ENCODE measurements at regions not wholly inside any gene's neighbourhood (a gene's known extent, or its start where the extent isn't known, plus 50 kb on each side); places are given as distances from the start of the nearest gene placed in this dataset.

DNA sequence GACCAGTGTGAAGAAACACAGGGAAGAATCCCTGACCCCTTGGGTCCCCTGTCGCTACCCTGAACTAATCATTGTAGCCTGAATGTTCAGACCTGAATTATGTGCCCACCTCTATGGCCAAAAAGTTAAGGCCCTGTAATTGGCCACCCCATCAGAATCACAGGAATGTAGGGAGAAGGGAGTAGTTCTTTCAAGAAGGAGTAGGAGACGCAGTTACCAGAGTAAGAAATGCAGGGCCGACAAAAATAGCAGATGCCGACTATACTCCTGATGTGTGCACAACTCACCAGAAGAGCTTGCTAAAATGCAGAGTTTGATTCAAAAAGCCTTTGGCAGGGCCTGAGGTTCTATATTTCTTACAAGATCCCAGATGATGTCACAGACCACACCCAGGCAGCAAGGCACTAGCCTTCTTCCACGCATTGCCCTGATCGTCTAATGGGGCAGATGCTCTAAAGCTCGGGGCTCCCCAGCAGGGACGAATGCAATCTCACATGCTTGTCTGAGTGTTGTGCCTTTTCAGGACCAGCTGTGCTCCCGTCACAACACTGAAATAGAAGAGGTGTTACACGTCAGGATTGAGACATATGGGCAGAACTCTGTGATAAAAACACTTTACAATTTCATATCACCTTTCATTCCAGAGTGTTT is 161.0 kb upstream of the FAM241A start:
- Mint-ChIP-seq H3K4me1 (no peaks in the 10 kb centered on the region), H3K36me3 (no peaks in the 10 kb centered on the region), H3K27me3 (ENCODE audit: low read depth in 3 of 3) (peaks cover 0 to 2% (median 2%) of the 10 kb centered on the region in 3 donors), H3K9me3 (peaks cover 0 to 4% (median under 1%) of the 10 kb centered on the region in 6 donors), H3K27ac (no peak overlapping the region), H3K4me3 (no peak overlapping the region)
- DNase-seq = no peak

DNA sequence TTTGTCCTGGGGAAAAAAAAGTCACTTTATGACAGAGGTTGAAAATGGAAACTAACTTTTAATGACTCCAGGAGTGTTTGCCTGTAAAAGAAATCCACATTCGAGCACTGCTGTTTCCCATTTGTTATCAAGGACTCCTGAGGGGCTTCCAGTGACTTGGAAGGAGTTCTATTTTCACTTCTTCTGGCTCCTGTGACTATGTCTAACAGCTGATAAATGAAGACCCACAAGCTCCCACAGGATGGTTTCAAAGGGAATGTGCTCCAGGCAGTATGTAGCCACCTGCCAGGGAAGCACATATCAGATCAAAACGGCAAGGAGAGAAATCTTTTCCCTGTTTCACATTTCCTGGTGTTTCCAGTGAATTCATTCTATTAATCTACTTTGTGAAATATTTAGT is 159.8 kb upstream of the FAM241A start:
- DNase-seq = no peak
- no peaks in the 10 kb centered on the region for H3K4me1 Mint-ChIP-seq
- no peak overlapping the region for H3K4me3 Mint-ChIP-seq
- H3K9me3 Mint-ChIP-seq = peaks cover 0 to 4% (median under 1%) of the 10 kb centered on the region in 6 donors
- peaks cover 0 to 2% (median 2%) of the 10 kb centered on the region in 3 donors for H3K27me3 Mint-ChIP-seq (ENCODE audit: low read depth in 3 of 3)
- no peak overlapping the region for H3K27ac Mint-ChIP-seq
- no peaks in the 10 kb centered on the region for H3K36me3 Mint-ChIP-seq

DNA sequence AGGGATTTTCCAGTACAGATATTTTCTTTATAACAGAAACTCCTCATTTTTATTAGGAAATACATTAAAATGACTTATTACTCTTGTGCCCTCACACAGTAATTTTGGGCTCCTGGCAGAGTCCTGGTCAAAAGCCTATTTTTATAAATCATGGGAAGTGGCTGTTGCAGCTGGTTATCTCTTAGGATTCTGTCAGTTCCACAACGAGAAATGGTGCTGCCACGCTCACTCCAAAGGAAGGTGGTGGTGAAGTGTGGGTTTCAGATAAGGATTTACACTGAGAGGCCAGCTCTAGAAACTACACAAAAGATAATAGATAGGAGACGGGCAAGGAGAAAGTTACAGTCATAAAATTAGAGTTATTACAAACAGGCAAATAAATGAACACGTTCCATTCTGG is 159.2 kb upstream of the FAM241A start:
- H3K36me3 Mint-ChIP-seq = no peaks in the 10 kb centered on the region
- H3K9me3 Mint-ChIP-seq = peaks cover 0 to 4% (median under 1%) of the 10 kb centered on the region in 6 donors
- H3K4me3 Mint-ChIP-seq = no peak overlapping the region
- DNase-seq = no peak
- H3K4me1 Mint-ChIP-seq = no peaks in the 10 kb centered on the region
- H3K27me3 Mint-ChIP-seq (ENCODE audit: low read depth in 3 of 3) = peaks cover 0 to 2% (median 2%) of the 10 kb centered on the region in 3 donors
- H3K27ac Mint-ChIP-seq = no peak overlapping the region

DNA sequence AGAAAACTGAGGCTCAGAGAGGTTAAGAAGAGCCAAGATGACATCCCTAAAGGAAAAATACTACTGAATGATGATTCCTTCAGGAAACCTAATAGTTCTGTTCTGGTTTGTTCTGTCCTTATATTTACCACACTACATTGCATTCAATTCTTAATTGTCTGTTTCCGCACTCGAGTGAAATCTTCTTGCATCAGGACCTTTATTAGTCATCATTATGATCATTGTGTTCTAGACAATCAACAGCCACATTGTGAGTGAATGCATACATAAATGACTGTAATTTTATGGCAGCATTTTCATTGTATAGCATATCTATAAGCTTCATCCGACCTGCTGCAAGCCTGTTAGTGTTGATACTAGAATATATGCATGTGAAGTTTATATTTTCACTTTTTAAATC is 156.7 kb upstream of the FAM241A start:
- H3K4me3 Mint-ChIP-seq = no peak overlapping the region
- no peak overlapping the region for H3K27ac Mint-ChIP-seq
- H3K9me3 Mint-ChIP-seq = peaks cover 0 to 5% (median 0%) of the 10 kb centered on the region in 6 donors
- peaks cover 0 to 4% (median 2%) of the 10 kb centered on the region in 3 donors for H3K27me3 Mint-ChIP-seq (ENCODE audit: low read depth in 3 of 3)
- H3K4me1 Mint-ChIP-seq = no peaks in the 10 kb centered on the region
- no peaks in the 10 kb centered on the region for H3K36me3 Mint-ChIP-seq
- DNase-seq = no peak

DNA sequence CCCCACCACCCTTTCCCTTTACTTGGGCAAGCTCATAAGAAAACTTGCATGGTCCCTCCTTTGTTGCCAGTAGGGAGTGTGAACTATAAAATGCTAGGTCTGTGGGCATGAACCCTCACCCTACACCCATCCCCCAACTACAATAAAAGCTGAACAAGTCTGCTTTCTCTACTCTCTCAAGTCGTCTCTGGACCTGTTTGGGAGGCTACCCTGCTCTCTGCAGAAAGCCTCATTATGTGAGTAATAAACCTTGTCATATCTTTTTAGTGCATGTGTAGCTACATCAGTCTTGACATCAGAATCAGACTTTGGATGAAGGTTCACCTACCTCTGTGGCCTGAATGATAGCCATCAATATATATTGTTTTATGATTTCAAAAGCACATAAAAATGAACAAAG is 155.4 kb upstream of the FAM241A start:
- no peaks in the 10 kb centered on the region for H3K36me3 Mint-ChIP-seq
- peaks cover 0 to 5% (median 0%) of the 10 kb centered on the region in 6 donors for H3K9me3 Mint-ChIP-seq
- no peaks in the 10 kb centered on the region for H3K4me1 Mint-ChIP-seq
- DNase-seq = no peak
- H3K4me3 Mint-ChIP-seq = no peak overlapping the region
- peaks cover 0 to 2% (median 2%) of the 10 kb centered on the region in 3 donors for H3K27me3 Mint-ChIP-seq (ENCODE audit: low read depth in 3 of 3)
- H3K27ac Mint-ChIP-seq = no peak overlapping the region

DNA sequence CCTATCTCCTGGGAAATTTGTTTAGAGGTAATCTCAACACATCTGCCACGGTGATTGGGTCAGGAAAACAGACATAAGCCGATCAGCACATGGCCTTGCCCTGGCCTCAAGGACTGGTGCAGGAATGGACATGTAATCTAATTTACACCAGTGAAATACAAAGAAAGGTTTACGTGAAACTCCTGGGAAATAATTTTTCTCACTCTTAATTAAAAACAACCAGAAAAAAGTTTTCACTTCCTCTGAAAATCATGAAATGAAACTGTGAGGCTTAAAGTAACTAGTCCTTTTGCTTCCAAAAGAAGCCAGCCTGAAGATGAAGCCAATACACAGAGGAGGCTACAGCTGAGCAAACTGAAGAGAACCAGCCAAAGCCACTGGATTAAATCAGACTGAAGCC is 154.1 kb upstream of the FAM241A start:
- H3K9me3 Mint-ChIP-seq = peaks cover 0 to 3% (median 0%) of the 10 kb centered on the region in 6 donors
- peaks cover 0 to 2% (median 2%) of the 10 kb centered on the region in 3 donors for H3K27me3 Mint-ChIP-seq (ENCODE audit: low read depth in 3 of 3)

DNA sequence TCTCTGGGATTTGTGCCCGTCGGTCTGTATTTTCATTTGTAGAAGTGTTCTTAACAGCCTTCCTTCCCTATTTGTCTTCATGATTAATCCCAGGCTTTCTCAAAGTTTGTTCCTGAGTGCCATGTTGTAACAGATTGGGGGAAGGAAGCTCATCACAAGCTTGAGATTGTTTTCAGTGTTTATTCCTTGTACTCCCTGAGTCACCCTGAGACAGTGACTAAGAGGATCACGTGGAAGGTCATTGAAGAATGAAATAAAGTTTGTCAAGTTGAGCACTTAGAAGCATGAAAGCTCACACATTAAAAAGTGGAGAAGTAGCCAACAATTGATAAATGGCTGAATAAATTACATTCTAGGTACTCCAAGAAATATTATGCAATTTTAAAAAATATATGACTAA is 153.5 kb upstream of the FAM241A start:
- Mint-ChIP-seq H3K27me3 (ENCODE audit: low read depth in 3 of 3) (peaks cover 0 to 2% (median 2%) of the 10 kb centered on the region in 3 donors), H3K4me1 (no peaks in the 10 kb centered on the region), H3K4me3 (no peak overlapping the region), H3K9me3 (peaks cover 0 to 3% (median 0%) of the 10 kb centered on the region in 6 donors), H3K36me3 (no peaks in the 10 kb centered on the region), H3K27ac (no peak overlapping the region)
- DNase-seq = no peak

More for the DNA sequence above, 154.1 kb upstream of the FAM241A start:
- DNase-seq = no peak
- no peak overlapping the region for H3K27ac Mint-ChIP-seq
- H3K4me3 Mint-ChIP-seq = no peak overlapping the region
- H3K4me1 Mint-ChIP-seq = no peaks in the 10 kb centered on the region
- no peaks in the 10 kb centered on the region for H3K36me3 Mint-ChIP-seq

DNA sequence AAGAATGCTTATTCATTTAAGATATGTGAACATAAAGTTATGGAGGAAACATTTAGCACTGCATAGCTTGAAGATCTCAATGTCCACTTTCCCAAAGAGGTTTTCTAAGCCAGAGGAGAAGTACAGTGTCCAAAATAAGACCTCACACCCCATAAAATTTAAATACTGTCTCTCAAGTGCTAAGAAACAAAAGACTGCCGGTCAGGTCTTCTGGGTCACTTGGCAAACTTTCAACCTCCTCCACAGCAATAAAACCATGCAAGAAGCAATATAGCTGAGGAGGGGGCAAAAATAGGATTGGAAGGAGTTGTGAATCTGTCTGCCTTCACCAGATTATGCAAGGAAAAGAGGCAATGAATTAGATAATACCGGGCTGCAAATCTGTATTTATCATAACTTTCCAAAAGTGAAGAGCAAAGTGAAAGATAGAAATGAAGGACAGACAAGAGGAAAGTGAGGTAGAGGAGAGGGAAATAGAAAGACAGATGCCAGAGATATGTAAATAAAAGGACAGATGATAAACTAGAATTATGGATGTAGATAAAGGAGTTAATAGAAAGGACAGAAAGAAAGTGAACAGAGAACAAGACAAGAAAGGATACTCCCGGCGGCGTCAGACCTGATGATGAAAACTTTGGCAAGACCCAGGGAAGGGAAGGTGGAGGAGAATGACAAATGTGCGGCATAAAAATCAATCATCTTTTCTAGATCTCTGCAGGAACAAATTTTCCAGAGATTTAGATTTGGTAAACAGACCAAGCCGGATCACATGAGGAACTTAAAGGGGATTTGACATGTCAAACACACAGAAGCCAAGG is 152.7 kb upstream of the FAM241A start:
- Mint-ChIP-seq H3K9me3 (peaks cover 0 to 8% (median 0%) of the 10 kb centered on the region in 6 donors), H3K27ac (no peak overlapping the region), H3K4me3 (no peak overlapping the region), H3K36me3 (no peaks in the 10 kb centered on the region), H3K27me3 (ENCODE audit: low read depth in 3 of 3) (peaks cover 0 to 2% (median 0%) of the 10 kb centered on the region in 3 donors), H3K4me1 (no peaks in the 10 kb centered on the region)
- no peak for DNase-seq

DNA sequence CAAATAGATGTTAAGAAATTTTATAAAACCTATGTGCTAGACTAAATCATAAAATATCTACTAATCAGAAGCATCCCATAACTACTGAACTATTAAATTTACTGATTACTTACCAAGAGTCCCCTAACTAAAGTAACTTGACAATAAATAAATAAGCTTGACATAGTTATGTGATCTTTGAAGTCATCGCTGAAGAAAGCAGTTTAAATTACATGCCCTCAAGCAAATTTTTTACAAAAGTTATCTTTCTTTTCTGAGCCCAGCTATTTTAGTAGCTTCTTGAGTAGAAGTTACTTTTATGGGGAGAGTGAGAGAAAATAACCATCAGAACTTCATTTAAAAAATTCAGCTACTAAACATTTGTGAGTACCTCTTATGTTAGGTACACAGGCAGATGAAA is 150.9 kb upstream of the FAM241A start:
- no peak for DNase-seq
- Mint-ChIP-seq H3K4me1 (no peaks in the 10 kb centered on the region), H3K9me3 (peaks cover 0 to 11% (median 4%) of the 10 kb centered on the region in 6 donors), H3K36me3 (peaks cover 0 to 4% (median 0%) of the 10 kb centered on the region in 3 donors), H3K27ac (no peak overlapping the region), H3K27me3 (ENCODE audit: low read depth in 3 of 3) (peaks cover 0 to 3% (median 2%) of the 10 kb centered on the region in 3 donors), H3K4me3 (no peak overlapping the region)

DNA sequence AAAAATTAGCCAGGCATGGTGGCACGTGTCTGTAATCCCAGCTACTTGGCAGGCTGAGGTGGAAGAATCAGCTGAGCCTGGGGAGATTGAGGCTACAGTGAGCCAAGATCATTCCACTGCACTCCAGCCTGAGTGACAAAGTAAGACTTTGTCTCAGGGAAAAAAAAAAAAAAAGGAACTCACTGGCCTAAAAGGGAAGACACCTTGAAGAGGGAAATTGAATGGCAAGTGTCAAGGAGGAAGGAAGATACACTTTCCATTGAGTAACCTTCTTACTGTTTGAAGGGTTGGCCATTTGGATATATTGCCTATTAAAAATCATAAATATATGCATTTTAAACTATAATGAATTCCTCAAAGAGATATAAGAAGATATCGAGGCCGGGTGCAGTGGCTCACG is 147.5 kb upstream of the FAM241A start:
- H3K9me3 Mint-ChIP-seq = peaks cover 0 to 9% (median 4%) of the 10 kb centered on the region in 6 donors
- DNase-seq = no peak
- H3K36me3 Mint-ChIP-seq = peaks cover 0 to 4% (median 0%) of the 10 kb centered on the region in 3 donors
- H3K4me1 Mint-ChIP-seq = no peaks in the 10 kb centered on the region
- H3K27me3 Mint-ChIP-seq (ENCODE audit: low read depth in 3 of 3) = peaks cover 0 to 3% (median 2%) of the 10 kb centered on the region in 3 donors
- H3K27ac Mint-ChIP-seq = no peak overlapping the region
- H3K4me3 Mint-ChIP-seq = no peak overlapping the region

DNA sequence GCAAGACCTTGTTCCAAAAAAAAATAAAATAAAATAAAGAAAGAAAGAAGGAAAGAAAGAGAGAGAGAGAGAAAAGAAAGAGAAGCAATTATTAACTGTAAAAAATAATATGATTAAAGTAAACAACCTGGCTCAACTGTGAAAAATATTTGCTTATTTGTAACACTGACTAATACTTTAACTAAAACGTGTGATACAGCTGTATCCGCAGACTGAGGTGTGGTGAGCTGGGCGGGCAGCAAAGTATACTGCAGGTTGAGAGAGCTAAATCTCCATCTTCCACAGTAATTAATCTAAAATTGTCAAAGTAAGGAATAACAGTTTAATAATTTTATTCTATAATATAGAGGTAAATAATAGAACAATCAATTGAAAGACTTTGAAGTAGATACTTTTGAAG is 145.5 kb upstream of the FAM241A start:
- H3K27me3 Mint-ChIP-seq (ENCODE audit: low read depth in 3 of 3) = peaks cover 0 to 2% (median 1%) of the 10 kb centered on the region in 3 donors
- DNase-seq = no peak
- H3K9me3 Mint-ChIP-seq = peaks cover 0 to 9% (median 2%) of the 10 kb centered on the region in 6 donors
- H3K27ac Mint-ChIP-seq = no peak overlapping the region
- H3K4me1 Mint-ChIP-seq = no peaks in the 10 kb centered on the region
- H3K36me3 Mint-ChIP-seq = peaks cover 0 to 4% (median 0%) of the 10 kb centered on the region in 3 donors
- no peak overlapping the region for H3K4me3 Mint-ChIP-seq

DNA sequence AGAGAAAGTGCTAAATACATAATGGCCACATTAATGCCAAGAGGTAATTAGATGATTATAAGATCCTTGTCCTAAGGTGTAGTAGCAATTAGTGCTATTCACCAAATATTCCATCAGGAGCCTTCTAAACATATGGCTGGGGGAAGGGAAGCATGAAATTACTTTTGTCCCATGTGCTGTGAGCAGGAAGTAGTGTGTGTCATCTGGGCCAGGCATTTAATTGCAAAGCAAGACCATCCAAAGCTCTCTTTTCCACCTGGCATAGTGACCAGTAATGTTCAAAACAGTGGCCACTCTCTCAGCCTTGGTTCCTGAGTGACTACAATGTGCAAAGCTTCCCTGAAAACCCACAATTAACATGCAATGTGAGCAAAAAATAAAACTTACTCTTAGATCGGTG is 144.2 kb upstream of the FAM241A start:
- Mint-ChIP-seq H3K27ac (no peak overlapping the region), H3K9me3 (peaks cover 0 to 9% (median 2%) of the 10 kb centered on the region in 6 donors), H3K4me1 (no peaks in the 10 kb centered on the region), H3K36me3 (peaks cover 0 to 4% (median 0%) of the 10 kb centered on the region in 3 donors), H3K4me3 (no peak overlapping the region), H3K27me3 (ENCODE audit: low read depth in 3 of 3) (peaks cover 0 to 2% (median 1%) of the 10 kb centered on the region in 3 donors)
- no peak for DNase-seq

DNA sequence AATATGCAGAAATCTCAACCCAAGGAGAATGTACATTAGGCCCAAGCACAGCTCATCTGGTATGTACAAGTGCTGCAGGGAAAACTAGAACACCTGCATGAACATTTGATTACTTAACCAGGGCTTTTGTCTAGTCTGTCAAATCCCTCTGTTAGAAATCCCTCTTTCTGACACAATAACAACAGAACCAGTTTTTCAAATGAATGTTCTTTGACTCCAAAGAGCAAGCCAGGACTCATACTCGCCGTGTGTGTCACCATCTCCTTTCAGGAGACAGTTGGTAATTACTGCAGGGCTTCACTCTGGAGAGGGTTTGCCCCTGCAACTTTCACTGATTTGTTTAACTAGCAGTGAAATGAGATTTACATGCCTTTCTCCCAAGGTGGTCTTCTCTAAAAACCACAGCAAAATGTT is 143.0 kb upstream of the FAM241A start:
- Mint-ChIP-seq H3K27me3 (ENCODE audit: low read depth in 3 of 3) (peaks cover 0 to 2% (median 1%) of the 10 kb centered on the region in 3 donors), H3K9me3 (peaks cover 0 to 7% (median 2%) of the 10 kb centered on the region in 6 donors)

More for the DNA sequence above, 143.0 kb upstream of the FAM241A start:
- no peak overlapping the region for H3K4me3 Mint-ChIP-seq
- H3K36me3 Mint-ChIP-seq = peaks cover 0 to 4% (median 0%) of the 10 kb centered on the region in 3 donors
- no peaks in the 10 kb centered on the region for H3K4me1 Mint-ChIP-seq
- H3K27ac Mint-ChIP-seq = no peak overlapping the region
- no peak for DNase-seq

All from immature natural killer cell (primary cell).